ENCODE measurements at regions not wholly inside any gene's neighbourhood (a gene's known extent, or its start where the extent isn't known, plus 50 kb on each side); places are given as distances from the start of the nearest gene placed in this dataset.

- TF ChIP-seq, protein P1, sequence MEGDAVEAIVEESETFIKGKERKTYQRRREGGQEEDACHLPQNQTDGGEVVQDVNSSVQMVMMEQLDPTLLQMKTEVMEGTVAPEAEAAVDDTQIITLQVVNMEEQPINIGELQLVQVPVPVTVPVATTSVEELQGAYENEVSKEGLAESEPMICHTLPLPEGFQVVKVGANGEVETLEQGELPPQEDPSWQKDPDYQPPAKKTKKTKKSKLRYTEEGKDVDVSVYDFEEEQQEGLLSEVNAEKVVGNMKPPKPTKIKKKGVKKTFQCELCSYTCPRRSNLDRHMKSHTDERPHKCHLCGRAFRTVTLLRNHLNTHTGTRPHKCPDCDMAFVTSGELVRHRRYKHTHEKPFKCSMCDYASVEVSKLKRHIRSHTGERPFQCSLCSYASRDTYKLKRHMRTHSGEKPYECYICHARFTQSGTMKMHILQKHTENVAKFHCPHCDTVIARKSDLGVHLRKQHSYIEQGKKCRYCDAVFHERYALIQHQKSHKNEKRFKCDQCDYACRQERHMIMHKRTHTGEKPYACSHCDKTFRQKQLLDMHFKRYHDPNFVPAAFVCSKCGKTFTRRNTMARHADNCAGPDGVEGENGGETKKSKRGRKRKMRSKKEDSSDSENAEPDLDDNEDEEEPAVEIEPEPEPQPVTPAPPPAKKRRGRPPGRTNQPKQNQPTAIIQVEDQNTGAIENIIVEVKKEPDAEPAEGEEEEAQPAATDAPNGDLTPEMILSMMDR (conservative IDR thresholded peaks at IDR 0.05; ENCODE audit: low read depth): no peak
- ChIA-PET POLR2A (ENCODE audit: low non-redundant PET) (no interaction called here), CTCF (interaction anchor here (0.7 kb wide), 1 partner anchor 79 kb away, joined by 3 read pairs; no protein-coding TSS in a partner anchor)
- no peak overlapping the region for H3K27ac ChIP-seq
- no peak for DNase-seq (ENCODE audit: low spot score)
Observed at GRCh38 chr12:75894965-75895754, 136.4 kb downstream of the PHLDA1 start.

DNA sequence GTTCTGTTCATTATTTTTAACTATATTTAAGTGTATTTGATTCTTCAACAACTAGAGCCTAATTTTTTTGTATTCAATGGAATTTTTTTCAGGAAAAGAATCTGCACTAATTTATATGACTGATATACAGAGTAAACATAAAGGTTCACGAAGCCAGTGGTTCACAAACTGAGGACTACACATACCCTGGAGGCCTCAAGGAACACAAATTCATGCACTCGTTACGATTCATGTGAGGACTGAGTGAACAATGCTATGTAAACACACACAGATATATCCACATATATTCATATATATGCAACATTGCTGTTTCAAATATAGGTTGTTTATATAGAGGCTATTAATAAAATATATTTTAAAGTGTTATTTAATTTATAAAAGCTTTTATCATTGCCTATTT is 137.8 kb downstream of the PHLDA1 start:
- TF ChIP-seq, protein P1 (conservative IDR thresholded peaks at IDR 0.05; ENCODE audit: low read depth): no peak
- POLR2A ChIA-PET (ENCODE audit: low non-redundant PET): no interaction called here
- CTCF ChIA-PET: interaction anchor here (0.7 kb wide), 1 partner anchor 13 kb away, joined by 4 read pairs; no protein-coding TSS in a partner anchor
- no peak overlapping the region for H3K27ac ChIP-seq
- DNase-seq (ENCODE audit: low spot score): no peak

GRCh38 chr12:75892731-75893408 is 138.7 kb downstream of the PHLDA1 start:
- CTCF ChIA-PET: interaction anchor here (0.6 kb wide), 1 partner anchor 12 kb away, joined by 5 read pairs; no protein-coding TSS in a partner anchor
- no peak for DNase-seq (ENCODE audit: low spot score)
- TF ChIP-seq, protein P1 (conservative IDR thresholded peaks at IDR 0.05; ENCODE audit: low read depth): no peak
- POLR2A ChIA-PET (ENCODE audit: low non-redundant PET): no interaction called here
- H3K27ac ChIP-seq: no peak overlapping the region

GRCh38 chr12:75891072-75891471 is 140.5 kb downstream of the PHLDA1 start:
- ChIA-PET POLR2A (ENCODE audit: low non-redundant PET) (no interaction called here), CTCF (no interaction called here)
- TF ChIP-seq, protein P1 (conservative IDR thresholded peaks at IDR 0.05; ENCODE audit: low read depth): no peak
- no peak overlapping the region for H3K27ac ChIP-seq
- DNase-seq (ENCODE audit: low spot score): no peak

DNA sequence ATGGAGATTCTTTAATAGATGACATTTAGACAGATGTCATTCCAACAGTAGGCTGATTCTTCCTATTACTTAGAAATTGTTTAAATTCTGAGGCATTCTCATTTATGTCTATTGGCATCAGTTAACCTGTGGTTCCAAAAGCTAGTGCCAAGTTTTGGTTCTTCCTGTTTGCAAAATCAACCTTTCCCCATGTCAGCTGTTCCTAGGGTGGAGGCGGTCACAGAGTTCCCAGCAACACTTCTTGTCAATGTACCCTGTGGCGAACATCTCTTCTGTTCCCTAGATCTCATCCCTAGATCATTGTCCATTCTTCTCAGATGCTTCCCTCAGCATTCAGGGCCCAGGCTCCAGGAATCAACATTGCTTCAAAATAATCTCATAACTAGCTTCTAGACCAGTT is 140.9 kb downstream of the PHLDA1 start:
- DNase-seq (ENCODE audit: low spot score): no peak
- TF ChIP-seq, protein P1 (conservative IDR thresholded peaks at IDR 0.05; ENCODE audit: low read depth): no peak
- CTCF ChIA-PET: no interaction called here
- no peak overlapping the region for H3K27ac ChIP-seq
- POLR2A ChIA-PET (ENCODE audit: low non-redundant PET): no interaction called here

- CTCF ChIA-PET: no interaction called here
- POLR2A ChIA-PET (ENCODE audit: low non-redundant PET): no interaction called here
- no peak for DNase-seq (ENCODE audit: low spot score)
- TF ChIP-seq, protein P1 (conservative IDR thresholded peaks at IDR 0.05; ENCODE audit: low read depth): no peak
- no peak overlapping the region for H3K27ac ChIP-seq
Observed at GRCh38 chr12:75890141-75890540, 141.4 kb downstream of the PHLDA1 start.

All from RWPE1 (cell line).